ENCODE measurements at regions not wholly inside any gene's neighbourhood (a gene's known extent, or its start where the extent isn't known, plus 50 kb on each side); places are given as distances from the start of the nearest gene placed in this dataset.

GRCh38 chr14:96631621-96632362, 129.6 kb downstream of the PAPOLA start:
- H3K4me1 ChIP-seq (ENCODE audit: insufficient read depth, low read length): no peaks in the 10 kb centered on the region
- no peaks in the 10 kb centered on the region for H3K9me3 ChIP-seq (ENCODE audit: control insufficient read depth, insufficient read depth, low read length)
- H3K36me3 ChIP-seq (ENCODE audit: insufficient read depth, low read length): no peaks in the 10 kb centered on the region
- H3K9ac ChIP-seq (ENCODE audit: low read depth, low read length): no peak overlapping the region

- Histone ChIP-seq H3K4me1 (ENCODE audit: insufficient read depth, low read length) (no peaks in the 10 kb centered on the region), H3K9ac (ENCODE audit: low read depth, low read length) (no peak overlapping the region), H3K36me3 (ENCODE audit: insufficient read depth, low read length) (no peaks in the 10 kb centered on the region), H3K9me3 (ENCODE audit: control insufficient read depth, insufficient read depth, low read length) (no peaks in the 10 kb centered on the region)
These were observed 130.2 kb downstream of the PAPOLA start for GRCh38 chr14:96632363-96632758.

GRCh38 chr14:96633096-96633495, 130.9 kb downstream of the PAPOLA start:
- Histone ChIP-seq H3K4me1 (ENCODE audit: insufficient read depth, low read length) (no peaks in the 10 kb centered on the region), H3K9ac (ENCODE audit: low read depth, low read length) (no peak overlapping the region), H3K36me3 (ENCODE audit: insufficient read depth, low read length) (no peaks in the 10 kb centered on the region), H3K9me3 (ENCODE audit: control insufficient read depth, insufficient read depth, low read length) (no peaks in the 10 kb centered on the region)

- Histone ChIP-seq H3K9me3 (ENCODE audit: control insufficient read depth, insufficient read depth, low read length) (no peaks in the 10 kb centered on the region), H3K4me1 (ENCODE audit: insufficient read depth, low read length) (no peaks in the 10 kb centered on the region), H3K36me3 (ENCODE audit: insufficient read depth, low read length) (no peaks in the 10 kb centered on the region), H3K9ac (ENCODE audit: low read depth, low read length) (no peak overlapping the region)
These were observed 132.3 kb downstream of the PAPOLA start for GRCh38 chr14:96634481-96634880.

- H3K9me3 ChIP-seq (ENCODE audit: control insufficient read depth, insufficient read depth, low read length): no peaks in the 10 kb centered on the region
- no peaks in the 10 kb centered on the region for H3K36me3 ChIP-seq (ENCODE audit: insufficient read depth, low read length)
- H3K9ac ChIP-seq (ENCODE audit: low read depth, low read length): no peak overlapping the region
- H3K4me1 ChIP-seq (ENCODE audit: insufficient read depth, low read length): no peaks in the 10 kb centered on the region
These were observed 132.7 kb downstream of the PAPOLA start for GRCh38 chr14:96634896-96635295.

GRCh38 chr14:96635850-96636249, 133.7 kb downstream of the PAPOLA start:
- H3K9ac ChIP-seq (ENCODE audit: low read depth, low read length): no peak overlapping the region
- H3K4me1 ChIP-seq (ENCODE audit: insufficient read depth, low read length): no peaks in the 10 kb centered on the region
- H3K9me3 ChIP-seq (ENCODE audit: control insufficient read depth, insufficient read depth, low read length): no peaks in the 10 kb centered on the region
- no peaks in the 10 kb centered on the region for H3K36me3 ChIP-seq (ENCODE audit: insufficient read depth, low read length)

GRCh38 chr14:96637521-96637920, 135.3 kb downstream of the PAPOLA start:
- Histone ChIP-seq H3K4me1 (ENCODE audit: insufficient read depth, low read length) (no peaks in the 10 kb centered on the region), H3K36me3 (ENCODE audit: insufficient read depth, low read length) (no peaks in the 10 kb centered on the region), H3K9me3 (ENCODE audit: control insufficient read depth, insufficient read depth, low read length) (no peaks in the 10 kb centered on the region), H3K9ac (ENCODE audit: low read depth, low read length) (no peak overlapping the region)

GRCh38 chr14:96638041-96638855, 136.1 kb downstream of the PAPOLA start:
- Histone ChIP-seq H3K9ac (ENCODE audit: low read depth, low read length) (no peak overlapping the region), H3K36me3 (ENCODE audit: insufficient read depth, low read length) (no peaks in the 10 kb centered on the region), H3K9me3 (ENCODE audit: control insufficient read depth, insufficient read depth, low read length) (no peaks in the 10 kb centered on the region), H3K4me1 (ENCODE audit: insufficient read depth, low read length) (no peaks in the 10 kb centered on the region)

GRCh38 chr14:96639550-96639949, 137.4 kb downstream of the PAPOLA start:
- Histone ChIP-seq H3K36me3 (ENCODE audit: insufficient read depth, low read length) (no peaks in the 10 kb centered on the region), H3K9me3 (ENCODE audit: control insufficient read depth, insufficient read depth, low read length) (no peaks in the 10 kb centered on the region), H3K4me1 (ENCODE audit: insufficient read depth, low read length) (no peaks in the 10 kb centered on the region), H3K9ac (ENCODE audit: low read depth, low read length) (no peak overlapping the region)

GRCh38 chr14:96648506-96649326, 146.5 kb downstream of the PAPOLA start:
- Histone ChIP-seq H3K9me3 (ENCODE audit: control insufficient read depth, insufficient read depth, low read length) (no peaks in the 10 kb centered on the region), H3K36me3 (ENCODE audit: insufficient read depth, low read length) (no peaks in the 10 kb centered on the region), H3K9ac (ENCODE audit: low read depth, low read length) (no peak overlapping the region), H3K4me1 (ENCODE audit: insufficient read depth, low read length) (no peaks in the 10 kb centered on the region)

GRCh38 chr14:96649327-96649601, 147.1 kb downstream of the PAPOLA start:
- no peak overlapping the region for H3K9ac ChIP-seq (ENCODE audit: low read depth, low read length)
- no peaks in the 10 kb centered on the region for H3K4me1 ChIP-seq (ENCODE audit: insufficient read depth, low read length)
- no peaks in the 10 kb centered on the region for H3K36me3 ChIP-seq (ENCODE audit: insufficient read depth, low read length)

GRCh38 chr14:96653597-96653996, 143.6 kb upstream of the VRK1 start:
- H3K9me3 ChIP-seq (ENCODE audit: control insufficient read depth, insufficient read depth, low read length): no peaks in the 10 kb centered on the region
- H3K9ac ChIP-seq (ENCODE audit: low read depth, low read length): no peak overlapping the region
- no peaks in the 10 kb centered on the region for H3K4me1 ChIP-seq (ENCODE audit: insufficient read depth, low read length)
- no peaks in the 10 kb centered on the region for H3K36me3 ChIP-seq (ENCODE audit: insufficient read depth, low read length)

More at GRCh38 chr14:96649327-96649601, 147.1 kb downstream of the PAPOLA start:
- H3K9me3 ChIP-seq (ENCODE audit: control insufficient read depth, insufficient read depth, low read length): no peaks in the 10 kb centered on the region

GRCh38 chr14:96658611-96659010, 138.6 kb upstream of the VRK1 start:
- Histone ChIP-seq H3K36me3 (ENCODE audit: insufficient read depth, low read length) (no peaks in the 10 kb centered on the region), H3K4me1 (ENCODE audit: insufficient read depth, low read length) (no peaks in the 10 kb centered on the region), H3K9ac (ENCODE audit: low read depth, low read length) (no peak overlapping the region), H3K9me3 (ENCODE audit: control insufficient read depth, insufficient read depth, low read length) (no peaks in the 10 kb centered on the region)

GRCh38 chr14:96660123-96660522, 137.1 kb upstream of the VRK1 start:
- H3K4me1 ChIP-seq (ENCODE audit: insufficient read depth, low read length): no peaks in the 10 kb centered on the region
- H3K36me3 ChIP-seq (ENCODE audit: insufficient read depth, low read length): no peaks in the 10 kb centered on the region
- H3K9me3 ChIP-seq (ENCODE audit: control insufficient read depth, insufficient read depth, low read length): no peaks in the 10 kb centered on the region
- no peak overlapping the region for H3K9ac ChIP-seq (ENCODE audit: low read depth, low read length)
